ENCODE measurements at regions not wholly inside any gene's neighbourhood (a gene's known extent, or its start where the extent isn't known, plus 50 kb on each side); places are given as distances from the start of the nearest gene placed in this dataset.
"Not testable (repeated sequence)": the region's sequence is repeated elsewhere in the genome, so short reads cannot be mapped to it uniquely, and the experiment has no call there.

GRCh38 chr4:97414161-97414560, 729.1 kb downstream of the STPG2 start:
- no peaks in the 10 kb centered on the region for H3K4me1 ChIP-seq (ENCODE audit: control insufficient read depth, insufficient read depth, low read length)
- no peak overlapping the region for H3K27ac ChIP-seq (ENCODE audit: low read length)
- CTCF ChIA-PET: no interaction called here
- no peaks in the 10 kb centered on the region for H3K9me3 ChIP-seq (ENCODE audit: control insufficient read depth, insufficient read depth, low read depth, low read length)
- TF ChIP-seq CTCF (IDR thresholded peaks at IDR 0.05) (no peak), REST (IDR thresholded peaks at IDR 0.05; ENCODE audit: insufficient read depth in 1 of 2, low read depth in 2 of 2, low read length in 1 of 2) (no peak), POLR2AphosphoS5 (IDR thresholded peaks at IDR 0.05; ENCODE audit: low read depth, low read length) (no peak), SIN3A (IDR thresholded peaks at IDR 0.05; ENCODE audit: borderline replicate concordance, insufficient read depth, low read depth, low read length) (no peak), TCF7L2 (IDR thresholded peaks at IDR 0.05; ENCODE audit: low read depth, low read length) (no peak)
- ATAC-seq: no peak
- no TSS peak for BruUV-seq (replicated peaks)
- H3K36me3 ChIP-seq (ENCODE audit: control insufficient read depth, insufficient read depth, low read length): no peaks in the 10 kb centered on the region
- intact Hi-C loops (cut with micrococcal nuclease; ENCODE audit: unreplicated experiment) (no loop called here), in situ Hi-C loops (cut with HindIII; ENCODE audit: low pct_unique_long_range_greater_than_20kb, low sequenced_read_pairs) (no loop called here)
- no peak for DNase-seq (ENCODE audit: low read depth, low spot score)
- POLR2A ChIA-PET: no interaction called here
- no peak overlapping the region for H3K4me3 ChIP-seq (ENCODE audit: low read depth in 2 of 2, low read length in 2 of 2)
- H3K27me3 ChIP-seq (ENCODE audit: control insufficient read depth, insufficient read depth, low read length): no peaks in the 10 kb centered on the region

GRCh38 chr4:97432551-97432950, 710.7 kb downstream of the STPG2 start:
- ATAC-seq: no peak
- ChIA-PET POLR2A (no interaction called here), CTCF (no interaction called here)
- DNase-seq (ENCODE audit: low read depth, low spot score): no peak
- intact Hi-C loops (cut with micrococcal nuclease; ENCODE audit: unreplicated experiment) (no loop called here), in situ Hi-C loops (cut with HindIII; ENCODE audit: low pct_unique_long_range_greater_than_20kb, low sequenced_read_pairs) (no loop called here)
- TF ChIP-seq REST (IDR thresholded peaks at IDR 0.05; ENCODE audit: insufficient read depth in 1 of 2, low read depth in 2 of 2, low read length in 1 of 2) (no peak), SIN3A (IDR thresholded peaks at IDR 0.05; ENCODE audit: borderline replicate concordance, insufficient read depth, low read depth, low read length) (no peak), POLR2AphosphoS5 (IDR thresholded peaks at IDR 0.05; ENCODE audit: low read depth, low read length) (no peak), TCF7L2 (IDR thresholded peaks at IDR 0.05; ENCODE audit: low read depth, low read length) (no peak), CTCF (IDR thresholded peaks at IDR 0.05) (no peak)
- no peak overlapping the region for H3K4me3 ChIP-seq (ENCODE audit: low read depth in 2 of 2, low read length in 2 of 2)
- no peaks in the 10 kb centered on the region for H3K27me3 ChIP-seq (ENCODE audit: control insufficient read depth, insufficient read depth, low read length)
- no peaks in the 10 kb centered on the region for H3K9me3 ChIP-seq (ENCODE audit: control insufficient read depth, insufficient read depth, low read depth, low read length)
- H3K27ac ChIP-seq (ENCODE audit: low read length): no peak overlapping the region
- BruUV-seq (replicated peaks): no TSS peak
- no peaks in the 10 kb centered on the region for H3K36me3 ChIP-seq (ENCODE audit: control insufficient read depth, insufficient read depth, low read length)
- no peaks in the 10 kb centered on the region for H3K4me1 ChIP-seq (ENCODE audit: control insufficient read depth, insufficient read depth, low read length)

- H3K9me3 ChIP-seq (ENCODE audit: control insufficient read depth, insufficient read depth, low read depth, low read length); H3K4me3 ChIP-seq (ENCODE audit: low read depth in 2 of 2, low read length in 2 of 2); ATAC-seq; DNase-seq (ENCODE audit: low read depth, low spot score); H3K27ac ChIP-seq (ENCODE audit: low read length); H3K27me3 ChIP-seq (ENCODE audit: control insufficient read depth, insufficient read depth, low read length); in situ Hi-C loops (cut with HindIII; ENCODE audit: low pct_unique_long_range_greater_than_20kb, low sequenced_read_pairs); POLR2A ChIA-PET; H3K36me3 ChIP-seq (ENCODE audit: control insufficient read depth, insufficient read depth, low read length); CTCF ChIA-PET; intact Hi-C loops (cut with micrococcal nuclease; ENCODE audit: unreplicated experiment); H3K4me1 ChIP-seq (ENCODE audit: control insufficient read depth, insufficient read depth, low read length); BruUV-seq (replicated peaks): not testable (repeated sequence)
Measured at GRCh38 chr4:97437998-97438705, 705.1 kb downstream of the STPG2 start.

Measured in Panc1 (cell line).